HCT116 (cell line): ENCODE measurements at regions not wholly inside any gene's neighbourhood (a gene's known extent, or its start where the extent isn't known, plus 50 kb on each side); places are given as distances from the start of the nearest gene placed in this dataset.

Source experiments
- ATAC-seq: fragments of 200-7000 bp; cut with Tn5 transposase; 2 replicates; pipeline ENCODE4 v1.9.1; 2020; ENCODE audit warnings: mild to moderate bottlenecking, moderate library complexity
- BruUV-seq: library from RNA; stranded (reverse); fragments of 400-500 nt; replicated peaks from 2 replicates; lab custom pipeline; 2021; lab: Mats Ljungman, UMichigan
- CTCF ChIA-PET: fragments of 300-600 bp; sonication (Branson Sonifier 250); formaldehyde crosslinking; loops from one replicate; lab custom pipeline; 2021; ENCODE audit warnings: antibody characterized with exemption; lab: Charles Lee
- POLR2A ChIA-PET: fragments of 300-600, 350-600 bp; sonication (Branson Sonifier 250); formaldehyde crosslinking; loops from one replicate; lab custom pipeline; 2021; ENCODE audit warnings: antibody characterized with exemption; lab: Charles Lee
- RAD21 ChIA-PET, 2 experiments: fragments of 300-600 bp; sonication (Branson Sonifier 250); formaldehyde crosslinking; loops; one replicate each; lab custom pipeline; 2023; ENCODE audit warnings: low total read pairs in 2 of 2; ENCODE audit not compliant: uncharacterized antibody in 2 of 2, unreplicated experiment in 2 of 2, low non-redundant PET in 1 of 2; lab: Charles Lee
- DNase-seq: peaks from one replicate; pipeline ENCODE4 v3.0.0-alpha.2; 2010; ENCODE audit warnings: low read depth, low spot score
- H2AFZ ChIP-seq: fragments of 200-600 bp; shearing (Covaris generic), sonication (generic); 2 replicates; pipeline ENCODE4 v1.6.1; 2017; ENCODE audit warnings: low read depth, mixed run types, mixed read lengths, antibody characterized with exemption, low read length; ENCODE audit not compliant: poor library complexity, severe bottlenecking
- H3K27ac ChIP-seq: 2 replicates; pipeline ENCODE4 v1.5.1; 2012; ENCODE audit warnings: low read depth, low read length
- H3K27me3 ChIP-seq: fragments of 200-600 bp; sonication (generic); 2 replicates; pipeline ENCODE4 v1.6.1; 2016; ENCODE audit warnings: mixed run types, low read length, mixed read lengths; ENCODE audit not compliant: insufficient read depth
- H3K36me3 ChIP-seq, 2 experiments: fragments of 200-500 bp in 1 of 2; fragments of 200-600 bp in 1 of 2; sonication (Bioruptor generic) in 1 of 2; sonication (generic) in 1 of 2; 2 replicates each; pipeline versions ENCODE4 v1.5.1 to v1.6.1; 2014 to 2016; ENCODE audit warnings: low read length in 2 of 2, inconsistent platforms in 1 of 2, mixed read lengths in 1 of 2, mixed run types in 1 of 2; ENCODE audit not compliant: insufficient read depth in 2 of 2, control insufficient read depth in 1 of 2
- H3K4me1 ChIP-seq, 2 experiments: fragments of 200-600 bp in 1 of 2; sonication (generic) in 1 of 2; 2 replicates each; pipeline versions ENCODE4 v1.5.1 to v1.6.1; 2012 to 2017; ENCODE audit warnings: low read length in 2 of 2, inconsistent platforms in 1 of 2, mild to moderate bottlenecking in 1 of 2, mixed read lengths in 1 of 2, mixed run types in 1 of 2, moderate library complexity in 1 of 2; ENCODE audit not compliant: insufficient read depth in 2 of 2, control insufficient read depth in 1 of 2
- H3K4me2 ChIP-seq: fragments of 200-600 bp; sonication (generic); 2 replicates; pipeline ENCODE4 v1.6.1; 2017; ENCODE audit warnings: mixed run types, low read length, mixed read lengths
- H3K4me3 ChIP-seq, 2 experiments: fragments of 200-600 bp in 1 of 2; sonication (generic) in 1 of 2; replicated peaks in 1 of 2; 2 replicates each; pipeline ENCODE4 v1.5.1; 2011 to 2016; ENCODE audit warnings: low read length in 2 of 2, control low read depth in 1 of 2, low read depth in 1 of 2, mild to moderate bottlenecking in 1 of 2, mixed read lengths in 1 of 2, mixed run types in 1 of 2
- H3K79me2 ChIP-seq: fragments of 200-600 bp; sonication (generic); 2 replicates; pipeline ENCODE4 v1.6.1; 2017; ENCODE audit warnings: mild to moderate bottlenecking, mixed run types, low read length, moderate library complexity, mixed read lengths; ENCODE audit not compliant: insufficient read depth
- H3K9ac ChIP-seq: fragments of 200-600 bp; sonication (generic); 2 replicates; pipeline ENCODE4 v1.6.1; 2016; ENCODE audit warnings: low read length, mixed read lengths
- H3K9me2 ChIP-seq: fragments of 200-600 bp; sonication (generic), shearing (Covaris generic); 2 replicates; pipeline ENCODE4 v1.6.1; 2017; ENCODE audit warnings: mixed run types, mild to moderate bottlenecking, moderate library complexity; ENCODE audit not compliant: insufficient read depth
- H3K9me3 ChIP-seq, 2 experiments: fragments of 200-500 bp in 1 of 2; fragments of 200-600 bp in 1 of 2; sonication (Bioruptor generic) in 1 of 2; sonication (generic) in 1 of 2; 2 replicates each; pipeline ENCODE4 v1.6.1; 2014 to 2017; ENCODE audit warnings: low read length in 2 of 2, mixed read lengths in 2 of 2, inconsistent platforms in 1 of 2, low read depth in 1 of 2, mild to moderate bottlenecking in 1 of 2, mixed run types in 1 of 2, moderate library complexity in 1 of 2; ENCODE audit not compliant: control insufficient read depth in 1 of 2, insufficient read depth in 1 of 2
- H4K20me1 ChIP-seq: fragments of 200-600 bp; sonication (generic), shearing (Covaris generic); 2 replicates; pipeline ENCODE4 v1.6.1; 2017; ENCODE audit warnings: mixed run types, mild to moderate bottlenecking, moderate library complexity; ENCODE audit not compliant: insufficient read depth
- CBX3 ChIP-seq: IDR thresholded peaks from 2 replicates; pipeline ENCODE4 v1.6.1; 2012; ENCODE audit warnings: low read depth
- SP1 ChIP-seq: IDR thresholded peaks from 2 replicates; pipeline ENCODE4 v1.6.1; 2012; ENCODE audit warnings: low read depth
- TCF7L2 ChIP-seq: IDR thresholded peaks from 2 replicates; pipeline ENCODE4 v1.7.0; 2011; ENCODE audit warnings: borderline replicate concordance, inconsistent platforms; ENCODE audit not compliant: insufficient read depth, insufficient read length; ENCODE audit errors: extremely low read depth
- ZFX ChIP-seq: fragments of 450-650 bp; IDR thresholded peaks from 2 replicates; pipeline ENCODE4 v1.6.1; 2017
- intact Hi-C: fragments of 100-400 bp; cut with micrococcal nuclease; formaldehyde crosslinking; loops from 2 replicates; pipeline ENCODE4 v1.10.0; 2022
- TF ChIP-seq, protein P1 (sequence below): IDR thresholded peaks from 2 replicates; pipeline ENCODE4 v1.6.1; 2012
- TF ChIP-seq, protein P2 (sequence below), 3 experiments: fragments of 200-600 bp in 1 of 3; sonication (generic) in 1 of 3; IDR thresholded peaks in 2 of 3; conservative IDR thresholded peaks in 1 of 3; 2 replicates each; pipeline ENCODE4 v1.5.1; 2012 to 2017; ENCODE audit warnings: low read depth in 2 of 3, low read length in 2 of 3, antibody characterized with exemption in 1 of 3, borderline replicate concordance in 1 of 3, control low read depth in 1 of 3, mild to moderate bottlenecking in 1 of 3, mixed read lengths in 1 of 3, mixed run types in 1 of 3, moderate library complexity in 1 of 3; ENCODE audit not compliant: insufficient read depth in 1 of 3
- TF ChIP-seq, protein P3 (sequence below): IDR thresholded peaks from 2 replicates; pipeline ENCODE4 v1.6.1; 2012; ENCODE audit warnings: low read depth

DNA sequence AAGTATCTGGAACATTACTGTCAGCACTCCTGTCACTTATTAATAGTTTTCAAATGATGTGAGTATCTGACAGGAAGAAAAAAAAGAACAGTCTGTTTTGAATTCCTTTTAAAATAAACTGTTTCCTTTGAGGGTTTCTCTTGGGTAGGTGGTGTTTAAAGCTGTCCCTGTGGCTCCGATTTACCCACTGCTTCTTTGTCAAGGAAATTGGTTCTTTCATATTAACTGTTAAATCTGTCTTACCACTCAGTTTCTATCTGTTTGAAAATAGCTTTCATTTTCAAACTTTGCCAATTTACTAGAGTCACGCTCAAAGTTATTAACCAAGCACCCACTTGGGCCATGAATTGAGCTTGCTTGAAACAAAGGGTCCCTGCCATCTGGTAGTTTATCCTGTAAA, 614.6 kb upstream of the NXPH2 start:
- no peak overlapping the region for H3K4me2 ChIP-seq
- H3K36me3 ChIP-seq, result no peaks in the 10 kb centered on the region
- ATAC-seq, result no peak
- TF ChIP-seq CBX3 (no peak), ZFX (no peak), TCF7L2 (no peak), SP1 (no peak)
- TF ChIP-seq, protein P1, sequence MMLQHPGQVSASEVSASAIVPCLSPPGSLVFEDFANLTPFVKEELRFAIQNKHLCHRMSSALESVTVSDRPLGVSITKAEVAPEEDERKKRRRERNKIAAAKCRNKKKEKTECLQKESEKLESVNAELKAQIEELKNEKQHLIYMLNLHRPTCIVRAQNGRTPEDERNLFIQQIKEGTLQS, result no peak
- no peak overlapping the region for H3K27ac ChIP-seq
- ChIA-PET RAD21 (no interaction called here), CTCF (no interaction called here), POLR2A (no interaction called here)
- no peaks in the 10 kb centered on the region for H3K4me1 ChIP-seq
- no peak overlapping the region for H2AFZ ChIP-seq
- no peaks in the 10 kb centered on the region for H3K9me2 ChIP-seq
- no peaks in the 10 kb centered on the region for H3K27me3 ChIP-seq
- no peak for DNase-seq
- H4K20me1 ChIP-seq, result no peaks in the 10 kb centered on the region
- BruUV-seq, result no TSS peak
- intact Hi-C loops, result no loop called here
- H3K9me3 ChIP-seq, result no peaks in the 10 kb centered on the region
- H3K79me2 ChIP-seq, result no peaks in the 10 kb centered on the region
- no peak overlapping the region for H3K9ac ChIP-seq
- no peak overlapping the region for H3K4me3 ChIP-seq

DNA sequence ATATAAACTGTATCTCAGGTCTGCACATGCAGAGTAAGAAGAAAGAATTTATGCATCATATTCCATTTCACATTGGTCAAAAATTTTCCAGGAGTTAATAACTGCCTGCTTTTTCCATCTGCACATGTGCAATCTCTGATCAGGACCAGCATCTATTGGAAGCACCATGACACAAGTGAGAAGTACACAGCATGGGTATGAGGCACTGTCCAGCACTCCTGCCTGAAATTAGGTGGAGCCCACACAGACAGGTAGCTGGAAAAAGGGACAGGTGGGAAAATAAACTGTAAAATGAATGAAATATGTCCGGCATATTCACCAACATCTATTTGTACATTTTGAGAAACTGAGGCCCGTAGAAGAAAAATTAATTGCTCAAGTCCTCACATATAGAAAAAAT, 609.2 kb upstream of the NXPH2 start:
- ChIA-PET POLR2A (no interaction called here), CTCF (no interaction called here), RAD21 (no interaction called here)
- Histone ChIP-seq H3K27ac (no peak overlapping the region), H3K36me3 (no peaks in the 10 kb centered on the region), H3K4me1 (no peaks in the 10 kb centered on the region), H3K4me3 (no peak overlapping the region), H3K9ac (no peak overlapping the region), H3K9me2 (no peaks in the 10 kb centered on the region), H2AFZ (no peak overlapping the region), H3K4me2 (no peak overlapping the region), H4K20me1 (no peaks in the 10 kb centered on the region), H3K9me3 (no peaks in the 10 kb centered on the region), H3K79me2 (no peaks in the 10 kb centered on the region), H3K27me3 (no peaks in the 10 kb centered on the region)
- intact Hi-C loops, result no loop called here
- no peak for ATAC-seq
- TF ChIP-seq CBX3, result no peak
- TF ChIP-seq, protein P2, sequence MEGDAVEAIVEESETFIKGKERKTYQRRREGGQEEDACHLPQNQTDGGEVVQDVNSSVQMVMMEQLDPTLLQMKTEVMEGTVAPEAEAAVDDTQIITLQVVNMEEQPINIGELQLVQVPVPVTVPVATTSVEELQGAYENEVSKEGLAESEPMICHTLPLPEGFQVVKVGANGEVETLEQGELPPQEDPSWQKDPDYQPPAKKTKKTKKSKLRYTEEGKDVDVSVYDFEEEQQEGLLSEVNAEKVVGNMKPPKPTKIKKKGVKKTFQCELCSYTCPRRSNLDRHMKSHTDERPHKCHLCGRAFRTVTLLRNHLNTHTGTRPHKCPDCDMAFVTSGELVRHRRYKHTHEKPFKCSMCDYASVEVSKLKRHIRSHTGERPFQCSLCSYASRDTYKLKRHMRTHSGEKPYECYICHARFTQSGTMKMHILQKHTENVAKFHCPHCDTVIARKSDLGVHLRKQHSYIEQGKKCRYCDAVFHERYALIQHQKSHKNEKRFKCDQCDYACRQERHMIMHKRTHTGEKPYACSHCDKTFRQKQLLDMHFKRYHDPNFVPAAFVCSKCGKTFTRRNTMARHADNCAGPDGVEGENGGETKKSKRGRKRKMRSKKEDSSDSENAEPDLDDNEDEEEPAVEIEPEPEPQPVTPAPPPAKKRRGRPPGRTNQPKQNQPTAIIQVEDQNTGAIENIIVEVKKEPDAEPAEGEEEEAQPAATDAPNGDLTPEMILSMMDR (IDR thresholded peaks at IDR 0.05 in 2 of 3, conservative IDR thresholded peaks at IDR 0.05 in 1 of 3; ENCODE audit: borderline replicate concordance in 1 of 3, insufficient read depth in 1 of 3, low read depth in 2 of 3, low read length in 2 of 3), result no peak
- TF ChIP-seq, protein P3, sequence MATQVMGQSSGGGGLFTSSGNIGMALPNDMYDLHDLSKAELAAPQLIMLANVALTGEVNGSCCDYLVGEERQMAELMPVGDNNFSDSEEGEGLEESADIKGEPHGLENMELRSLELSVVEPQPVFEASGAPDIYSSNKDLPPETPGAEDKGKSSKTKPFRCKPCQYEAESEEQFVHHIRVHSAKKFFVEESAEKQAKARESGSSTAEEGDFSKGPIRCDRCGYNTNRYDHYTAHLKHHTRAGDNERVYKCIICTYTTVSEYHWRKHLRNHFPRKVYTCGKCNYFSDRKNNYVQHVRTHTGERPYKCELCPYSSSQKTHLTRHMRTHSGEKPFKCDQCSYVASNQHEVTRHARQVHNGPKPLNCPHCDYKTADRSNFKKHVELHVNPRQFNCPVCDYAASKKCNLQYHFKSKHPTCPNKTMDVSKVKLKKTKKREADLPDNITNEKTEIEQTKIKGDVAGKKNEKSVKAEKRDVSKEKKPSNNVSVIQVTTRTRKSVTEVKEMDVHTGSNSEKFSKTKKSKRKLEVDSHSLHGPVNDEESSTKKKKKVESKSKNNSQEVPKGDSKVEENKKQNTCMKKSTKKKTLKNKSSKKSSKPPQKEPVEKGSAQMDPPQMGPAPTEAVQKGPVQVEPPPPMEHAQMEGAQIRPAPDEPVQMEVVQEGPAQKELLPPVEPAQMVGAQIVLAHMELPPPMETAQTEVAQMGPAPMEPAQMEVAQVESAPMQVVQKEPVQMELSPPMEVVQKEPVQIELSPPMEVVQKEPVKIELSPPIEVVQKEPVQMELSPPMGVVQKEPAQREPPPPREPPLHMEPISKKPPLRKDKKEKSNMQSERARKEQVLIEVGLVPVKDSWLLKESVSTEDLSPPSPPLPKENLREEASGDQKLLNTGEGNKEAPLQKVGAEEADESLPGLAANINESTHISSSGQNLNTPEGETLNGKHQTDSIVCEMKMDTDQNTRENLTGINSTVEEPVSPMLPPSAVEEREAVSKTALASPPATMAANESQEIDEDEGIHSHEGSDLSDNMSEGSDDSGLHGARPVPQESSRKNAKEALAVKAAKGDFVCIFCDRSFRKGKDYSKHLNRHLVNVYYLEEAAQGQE, result peak; percentile 30; the same call in 1 of the 2 replicates
- no TSS peak for BruUV-seq
- no peak for DNase-seq
